GM12878 (cell line): ENCODE measurements at regions not wholly inside any gene's neighbourhood (a gene's known extent, or its start where the extent isn't known, plus 50 kb on each side); places are given as distances from the start of the nearest gene placed in this dataset.

Experiments
- ATAC-seq: fragments of 200-7000 bp; cut with Tn5 transposase; 3 replicates; pipeline ENCODE4 v1.9.1; 2020; ENCODE audit warnings: mild to moderate bottlenecking, moderate library complexity
- BruUV-seq: library from RNA; stranded (reverse); fragments of 400-500 nt; replicated peaks from 2 replicates; lab custom pipeline; 2021; lab: Mats Ljungman, UMichigan
- CTCF ChIA-PET: fragments of 300-600 bp; sonication (Branson Sonifier 250); formaldehyde crosslinking; extraction: SDS; loops from one replicate; lab custom pipeline; 2021; ENCODE audit warnings: inconsistent platforms; lab: Yijun Ruan, JAX
- POLR2A ChIA-PET: fragments of 350-600 bp; formaldehyde crosslinking; extraction: SDS; loops from one replicate; lab custom pipeline; 2021; ENCODE audit warnings: inconsistent platforms; lab: Charles Lee
- RAD21 ChIA-PET: fragments of 300-600 bp; sonication (Branson Sonifier 250); formaldehyde crosslinking; loops from one replicate; lab custom pipeline; 2023; ENCODE audit warnings: antibody characterized with exemption; ENCODE audit not compliant: unreplicated experiment; lab: Charles Lee
- SMC1A ChIA-PET: fragments of 300-600 bp; sonication (Branson Sonifier 250); formaldehyde crosslinking; loops from one replicate; lab custom pipeline; 2023; ENCODE audit not compliant: unreplicated experiment, uncharacterized antibody; lab: Charles Lee
- DNase-seq: peaks from one replicate; pipeline ENCODE4 v3.0.0-alpha.2; 2011; ENCODE audit warnings: low read depth, low spot score
- FAIRE-seq: peaks from 3 replicates; lab custom pipeline; 2011; peaks lifted over from hg19 to GRCh38; lab: Jason Lieb, UNC
- H2AFZ ChIP-seq: 2 replicates; pipeline ENCODE4 v1.6.0; 2011; ENCODE audit warnings: low read depth, low read length, control low read depth; ENCODE audit not compliant: control insufficient read depth
- H3K27ac ChIP-seq: 2 replicates; pipeline ENCODE4 v1.5.1; 2011; ENCODE audit warnings: control low read depth; ENCODE audit not compliant: control insufficient read depth, insufficient read depth
- H3K27me3 ChIP-seq, 2 experiments: replicated peaks in 1 of 2; 2 replicates each; pipeline versions ENCODE4 v1.6.0 to v1.6.1; 2011; ENCODE audit warnings: low read length in 1 of 2; ENCODE audit not compliant: control insufficient read depth in 2 of 2, insufficient read depth in 2 of 2
- H3K36me3 ChIP-seq, 2 experiments: 2 replicates each; pipeline ENCODE4 v1.5.1; 2011; ENCODE audit warnings: low read length in 1 of 2; ENCODE audit not compliant: control insufficient read depth in 2 of 2, insufficient read depth in 2 of 2
- H3K4me1 ChIP-seq: 2 replicates; pipeline ENCODE4 v1.6.1; 2011; ENCODE audit warnings: mild to moderate bottlenecking, low read length, moderate library complexity, mixed read lengths; ENCODE audit not compliant: control insufficient read depth, insufficient read depth
- H3K4me2 ChIP-seq: 2 replicates; pipeline ENCODE4 v1.6.0; 2011; ENCODE audit warnings: control low read depth; ENCODE audit not compliant: control insufficient read depth, insufficient read depth
- H3K4me3 ChIP-seq: fragments of 200-600 bp; sonication (generic); 2 replicates; pipeline ENCODE4 v1.5.1; 2016
- H3K79me2 ChIP-seq: 2 replicates; pipeline ENCODE4 v1.6.0; 2011; ENCODE audit warnings: low read length; ENCODE audit not compliant: control insufficient read depth, insufficient read depth
- H3K9ac ChIP-seq: 2 replicates; pipeline ENCODE4 v1.8.0; 2011; ENCODE audit warnings: low read length, control low read depth, mixed read lengths; ENCODE audit not compliant: control insufficient read depth, insufficient read depth
- H3K9me3 ChIP-seq: replicated peaks from 3 replicates; pipeline ENCODE4 v1.5.1; 2011; ENCODE audit warnings: mild to moderate bottlenecking, low read length; ENCODE audit not compliant: control insufficient read depth, insufficient read depth
- H4K20me1 ChIP-seq: 2 replicates; pipeline ENCODE4 v1.6.0; 2011; ENCODE audit not compliant: control insufficient read depth, insufficient read depth
- BACH1 ChIP-seq: fragments of 450-650 bp; IDR thresholded peaks from 2 replicates; pipeline ENCODE4 v1.6.1; 2017; ENCODE audit warnings: mild to moderate bottlenecking, borderline replicate concordance
- BCLAF1 ChIP-seq: fragments of 450-650 bp; IDR thresholded peaks from 2 replicates; pipeline ENCODE4 v1.6.1; 2017; ENCODE audit warnings: antibody characterized with exemption, mild to moderate bottlenecking, moderate library complexity
- CUX1 ChIP-seq: IDR thresholded peaks from 2 replicates; pipeline ENCODE4 v1.6.1; 2012; ENCODE audit warnings: improper control_type of control experiment, low read depth, low read length; ENCODE audit not compliant: insufficient replicate concordance
- DPF2 ChIP-seq: fragments of 450-650 bp; IDR thresholded peaks from 2 replicates; pipeline ENCODE4 v1.6.1; 2017; ENCODE audit warnings: mild to moderate bottlenecking
- E2F4 ChIP-seq: IDR thresholded peaks from 2 replicates; pipeline ENCODE4 v1.6.1; 2012; ENCODE audit warnings: low read depth, low read length, improper control_type of control experiment
- MEF2A ChIP-seq: IDR thresholded peaks from 2 replicates; pipeline ENCODE4 v1.6.1; 2011; ENCODE audit warnings: low read depth, mild to moderate bottlenecking, low read length, moderate library complexity; ENCODE audit not compliant: insufficient read depth
- POU2F2 ChIP-seq: IDR thresholded peaks from 3 replicates; pipeline ENCODE4 v1.6.1; 2011; ENCODE audit warnings: low read depth, mild to moderate bottlenecking, low read length, borderline replicate concordance
- RAD21 ChIP-seq: IDR thresholded peaks from 2 replicates; pipeline ENCODE4 v1.6.1; 2011; ENCODE audit warnings: mild to moderate bottlenecking, low read depth, low read length, moderate library complexity; ENCODE audit not compliant: insufficient read depth
- SREBF1 ChIP-seq: IDR thresholded peaks from 2 replicates; pipeline ENCODE4 v1.6.1; 2012; ENCODE audit warnings: mild to moderate bottlenecking, low read length
- SUZ12 ChIP-seq: fragments of 200-600 bp; sonication (generic); IDR thresholded peaks from one replicate; pipeline ENCODE4 v1.6.1; 2018; ENCODE audit warnings: antibody characterized with exemption, mild to moderate bottlenecking; ENCODE audit not compliant: unreplicated experiment
- YBX1 ChIP-seq: fragments of 450-650 bp; IDR thresholded peaks from 2 replicates; pipeline ENCODE4 v1.6.1; 2016; ENCODE audit warnings: antibody characterized with exemption
- ZBTB4 ChIP-seq: fragments of 450-650 bp; formaldehyde crosslinking; IDR thresholded peaks from 2 replicates; pipeline ENCODE4 v1.4.0; 2022; ENCODE audit warnings: mild to moderate bottlenecking, moderate library complexity
- ZSCAN29 ChIP-seq: fragments of 450-650 bp; IDR thresholded peaks from 2 replicates; pipeline ENCODE4 v1.6.1; 2017; ENCODE audit warnings: mild to moderate bottlenecking, moderate library complexity
- WGBS: methylation state at CpG from one replicate; pipeline ENCODE4 v1.1.6; 2016; ENCODE audit warnings: low lambda C conversion rate; ENCODE audit not compliant: insufficient replicate concordance, insufficient coverage; ENCODE audit errors: missing lambda C conversion rate; 5-methylcytosine and 5-hydroxymethylcytosine counted together
- in situ Hi-C: fragments of 300-500 bp; cut with MboI; formaldehyde crosslinking; loops from 9 replicates; pipeline ENCODE4 v1.14.3; 2018; ENCODE audit warnings: mixed read lengths
- intact Hi-C: fragments of 100-400 bp; cut with micrococcal nuclease; formaldehyde crosslinking; loops from one replicate; pipeline ENCODE4 v1.14.2; 2022; ENCODE audit not compliant: unreplicated experiment

GRCh38 chr20:40522405-40522804, 166.6 kb downstream of the MAFB start:
- Histone ChIP-seq H3K27me3 (no peaks in the 10 kb centered on the region), H3K9ac (no peak overlapping the region), H2AFZ (no peak overlapping the region), H4K20me1 (no peaks in the 10 kb centered on the region), H3K36me3 (no peaks in the 10 kb centered on the region), H3K4me3 (no peak overlapping the region), H3K79me2 (no peaks in the 10 kb centered on the region), H3K27ac (no peak overlapping the region), H3K4me2 (no peak overlapping the region), H3K9me3 (no peaks in the 10 kb centered on the region; the same call in 2 of the 3 replicates), H3K4me1 (no peaks in the 10 kb centered on the region)
- ChIA-PET RAD21 (no interaction called here), SMC1A (no interaction called here), CTCF (no interaction called here), POLR2A (no interaction called here)
- intact Hi-C loops (no loop called here), in situ Hi-C loops (no loop called here)
- 4% methylated on average over 1 of the region's 1 CpG for WGBS
- DNase-seq (no peak), ATAC-seq (no peak), FAIRE-seq (no peak)
- no TSS peak for BruUV-seq
- TF ChIP-seq E2F4, result no peak
- TF ChIP-seq SREBF1, result no peak
- TF ChIP-seq BACH1, result no peak
- TF ChIP-seq ZBTB4 (CRISPR knock-in tag), result no peak
- no peak for TF ChIP-seq MEF2A
- no peak for TF ChIP-seq SUZ12
- TF ChIP-seq RAD21, result no peak
- TF ChIP-seq DPF2, result no peak
- TF ChIP-seq POU2F2, result no peak
- TF ChIP-seq ZSCAN29, result no peak
- no peak for TF ChIP-seq CUX1
- no peak for TF ChIP-seq BCLAF1
- no peak for TF ChIP-seq YBX1
